SH-SY5Y (cell line): ENCODE measurements at regions not wholly inside any gene's neighbourhood (a gene's known extent, or its start where the extent isn't known, plus 50 kb on each side); places are given as distances from the start of the nearest gene placed in this dataset.

Experiments
- GATA2 ChIP-seq: IDR thresholded peaks from 2 replicates; pipeline ENCODE4 v1.6.1; 2011; ENCODE audit warnings: mild to moderate bottlenecking, low read depth, low read length
- GATA3 ChIP-seq: IDR thresholded peaks from 2 replicates; pipeline ENCODE4 v1.6.1; 2011; ENCODE audit warnings: low read depth, mild to moderate bottlenecking, low read length, moderate library complexity

DNA sequence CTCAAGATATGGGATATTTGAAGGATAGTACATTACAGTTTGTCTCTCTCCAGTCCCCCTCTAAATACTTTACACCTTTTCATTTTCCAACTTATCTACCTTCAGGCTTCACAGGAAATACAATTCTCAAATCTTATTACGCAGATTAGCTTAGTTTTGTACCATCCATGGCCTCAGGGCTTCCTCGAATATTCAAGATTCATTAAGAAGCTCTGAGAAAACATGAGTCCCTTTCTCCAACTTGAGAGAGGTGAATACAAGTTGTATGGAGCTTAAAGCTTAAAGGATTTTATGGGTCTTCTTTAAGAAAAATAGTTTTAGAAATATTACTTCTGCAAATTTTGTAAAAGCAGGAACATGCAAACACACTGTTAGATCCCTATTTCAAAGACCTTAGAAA, 1212.5 kb downstream of the GALC start:
- TF ChIP-seq GATA2: no peak
- no peak for TF ChIP-seq GATA3
